ENCODE measurements at regions not wholly inside any gene's neighbourhood (a gene's known extent, or its start where the extent isn't known, plus 50 kb on each side); places are given as distances from the start of the nearest gene placed in this dataset.

DNA sequence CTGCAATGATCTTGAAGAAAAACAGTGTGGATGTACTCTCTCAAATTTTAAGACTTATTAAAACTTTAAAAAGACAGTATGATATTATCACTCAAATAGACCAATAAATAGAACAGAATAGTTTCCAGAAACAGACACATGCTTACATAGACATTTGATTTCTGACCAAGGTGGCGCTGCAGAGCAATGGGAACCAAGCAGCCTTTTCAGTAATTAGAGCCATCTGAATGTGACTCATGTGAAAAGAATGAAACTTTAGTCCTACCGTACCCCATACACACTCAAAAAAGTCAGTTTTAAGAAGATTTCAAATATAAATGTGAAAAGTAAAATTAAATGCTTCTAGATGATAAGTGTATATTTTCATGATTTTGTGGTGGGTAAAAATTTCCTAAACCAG is 74.2 kb upstream of the MS4A8 start:
- no peak overlapping the region for H3K27ac ChIP-seq (ENCODE audit: insufficient read depth, low read length, poor library complexity, severe bottlenecking)
- no peak for ATAC-seq (ENCODE audit: low read depth in 2 of 2)

DNA sequence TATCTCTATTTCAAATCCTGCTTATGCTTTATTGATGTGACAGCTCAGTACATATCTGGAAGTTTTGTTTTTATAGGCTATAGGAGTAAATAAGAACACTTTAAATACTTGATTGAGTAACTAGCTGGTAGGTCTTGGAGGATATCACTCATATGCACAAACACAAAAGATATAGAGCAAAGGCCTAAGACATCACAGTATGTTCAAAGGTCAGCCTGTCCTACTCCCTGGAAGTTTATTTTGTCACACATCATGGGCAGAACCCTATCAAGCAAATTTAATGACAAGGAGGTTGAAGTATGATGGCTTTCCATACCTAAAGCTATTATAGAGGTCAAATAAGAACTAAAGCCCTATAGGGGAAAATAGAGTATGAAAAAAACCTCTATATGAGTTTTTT is 70.0 kb upstream of the MS4A8 start:
- H3K36me3 Mint-ChIP-seq: no peaks in the 10 kb centered on the region
- no peak overlapping the region for H3K27ac Mint-ChIP-seq
- no peaks in the 10 kb centered on the region for H3K36me3 ChIP-seq (ENCODE audit: control insufficient read depth, insufficient read depth, low read length)
- DNase-seq (no peak), ATAC-seq (ENCODE audit: low read depth in 2 of 2) (no peak)
- H3K9me3 Mint-ChIP-seq: no peaks in the 10 kb centered on the region
- no peaks in the 10 kb centered on the region for H3K4me1 Mint-ChIP-seq
- peaks cover 14% of the 10 kb centered on the region for H3K27me3 Mint-ChIP-seq
- H3K27ac ChIP-seq (ENCODE audit: insufficient read depth, low read length, poor library complexity, severe bottlenecking): no peak overlapping the region
- H3K27me3 ChIP-seq (ENCODE audit: control insufficient read depth, insufficient read depth, low read length): peaks cover 3% of the 10 kb centered on the region
- no peaks in the 10 kb centered on the region for H3K4me1 ChIP-seq (ENCODE audit: control insufficient read depth, insufficient read depth, low read length, poor library complexity, severe bottlenecking)
- H3K4me3 Mint-ChIP-seq: no peak overlapping the region
- H3K4me3 ChIP-seq (ENCODE audit: low read depth, low read length): no peak overlapping the region
- no peaks in the 10 kb centered on the region for H3K9me3 ChIP-seq (ENCODE audit: control insufficient read depth in 2 of 2, low read length in 2 of 2)

More for the DNA sequence above, 74.2 kb upstream of the MS4A8 start:
- H3K36me3 ChIP-seq (ENCODE audit: control insufficient read depth, insufficient read depth, low read length): no peaks in the 10 kb centered on the region
- no peak overlapping the region for H3K4me3 ChIP-seq (ENCODE audit: low read depth, low read length)
- H3K4me1 ChIP-seq (ENCODE audit: control insufficient read depth, insufficient read depth, low read length, poor library complexity, severe bottlenecking): no peaks in the 10 kb centered on the region
- Mint-ChIP-seq H3K9me3 (peaks cover 0 to 3% (median 0%) of the 10 kb centered on the region in 7 donors), H3K36me3 (no peaks in the 10 kb centered on the region), H3K27ac (no peak overlapping the region), H3K4me3 (no peak overlapping the region), H3K27me3 (peaks cover 6% of the 10 kb centered on the region), H3K4me1 (no peaks in the 10 kb centered on the region)
- H3K9me3 ChIP-seq (ENCODE audit: control insufficient read depth in 2 of 2, low read length in 2 of 2): no peaks in the 10 kb centered on the region
- H3K27me3 ChIP-seq (ENCODE audit: control insufficient read depth, insufficient read depth, low read length): no peaks in the 10 kb centered on the region
- peak in 1 of 3 donors; percentile 1 for DNase-seq

DNA sequence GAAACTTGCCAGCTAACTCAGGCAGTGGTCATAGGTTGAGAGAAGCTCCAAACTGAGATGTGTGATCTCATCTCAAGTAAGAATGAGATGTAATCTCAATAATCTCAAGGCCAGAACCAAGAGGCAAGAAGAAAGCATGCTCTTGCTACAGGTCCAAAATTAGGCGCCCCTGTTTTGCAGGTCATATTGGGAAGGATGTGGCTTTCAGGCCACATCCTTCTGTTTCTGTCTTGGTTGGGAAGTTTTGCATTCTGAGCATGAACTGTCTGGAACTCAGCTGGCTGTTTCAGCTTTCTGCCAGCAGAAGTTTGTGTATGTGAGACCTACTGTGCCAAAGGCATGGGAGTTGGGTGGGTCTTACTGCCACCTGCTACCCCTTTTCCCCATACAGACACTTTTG is 67.5 kb upstream of the MS4A8 start:
- Histone ChIP-seq H3K9me3 (ENCODE audit: control insufficient read depth in 2 of 2, low read length in 2 of 2) (peaks cover 6% of the 10 kb centered on the region in 2 experiments), H3K4me1 (ENCODE audit: control insufficient read depth, insufficient read depth, low read length, poor library complexity, severe bottlenecking) (no peaks in the 10 kb centered on the region), H3K36me3 (ENCODE audit: control insufficient read depth, insufficient read depth, low read length) (no peaks in the 10 kb centered on the region), H3K27me3 (ENCODE audit: control insufficient read depth, insufficient read depth, low read length) (peaks cover 3% of the 10 kb centered on the region), H3K4me3 (ENCODE audit: low read depth, low read length) (no peak overlapping the region), H3K27ac (ENCODE audit: insufficient read depth, low read length, poor library complexity, severe bottlenecking) (no peak overlapping the region)
- no peak for DNase-seq
- no peaks in the 10 kb centered on the region for H3K36me3 Mint-ChIP-seq
- no peak overlapping the region for H3K4me3 Mint-ChIP-seq
- H3K4me1 Mint-ChIP-seq: no peaks in the 10 kb centered on the region
- peaks cover 15% of the 10 kb centered on the region for H3K27me3 Mint-ChIP-seq
- ATAC-seq (ENCODE audit: low read depth in 2 of 2): no peak
- peaks cover 0 to 13% (median 0%) of the 10 kb centered on the region in 7 donors for H3K9me3 Mint-ChIP-seq
- no peak overlapping the region for H3K27ac Mint-ChIP-seq

DNA sequence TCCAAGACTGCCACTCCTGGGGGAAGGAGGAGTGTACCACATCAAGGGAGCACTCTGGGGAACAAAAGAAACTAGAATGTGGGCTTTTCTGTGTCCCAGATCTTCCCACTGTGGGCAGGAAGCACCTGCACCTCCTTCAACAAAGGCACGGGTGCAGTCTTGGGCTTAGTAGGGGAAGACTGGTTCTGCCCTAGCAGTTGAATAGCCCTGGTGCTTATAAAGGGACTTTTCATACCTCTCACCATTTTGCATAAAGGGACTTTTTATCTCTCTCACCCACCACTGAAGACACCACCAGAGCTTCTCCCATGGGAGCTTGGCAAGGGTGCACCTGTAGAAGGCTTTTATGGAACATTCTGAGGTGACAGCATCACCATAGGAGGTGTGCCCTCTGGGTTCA is 65.8 kb upstream of the MS4A8 start:
- no peak for DNase-seq
- H3K27me3 Mint-ChIP-seq: peaks cover 15% of the 10 kb centered on the region

DNA sequence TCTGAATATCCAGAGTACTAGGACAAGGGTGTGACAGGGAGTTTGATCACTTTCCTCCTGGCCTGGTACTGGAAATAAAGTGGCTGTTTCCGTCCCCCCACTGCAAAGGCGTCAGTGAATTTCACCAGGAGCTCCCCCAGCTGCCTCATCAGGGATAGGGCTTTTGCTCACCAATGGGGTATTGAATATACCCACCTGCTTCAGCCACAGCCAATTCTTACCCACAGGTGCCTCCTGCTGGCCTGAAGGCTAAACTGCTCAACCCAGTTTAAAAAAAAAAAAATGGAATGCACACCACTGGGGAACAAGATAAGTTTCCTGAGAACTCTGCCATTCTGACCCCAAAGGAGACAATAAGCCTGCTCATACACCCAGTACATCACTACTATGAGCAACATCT is 65.3 kb upstream of the MS4A8 start:
- Histone ChIP-seq H3K36me3 (ENCODE audit: control insufficient read depth, insufficient read depth, low read length) (no peaks in the 10 kb centered on the region), H3K27me3 (ENCODE audit: control insufficient read depth, insufficient read depth, low read length) (peaks cover 3% of the 10 kb centered on the region), H3K27ac (ENCODE audit: insufficient read depth, low read length, poor library complexity, severe bottlenecking) (no peak overlapping the region), H3K4me1 (ENCODE audit: control insufficient read depth, insufficient read depth, low read length, poor library complexity, severe bottlenecking) (no peaks in the 10 kb centered on the region), H3K9me3 (ENCODE audit: control insufficient read depth in 2 of 2, low read length in 2 of 2) (peaks cover 6% of the 10 kb centered on the region in 2 experiments), H3K4me3 (ENCODE audit: low read depth, low read length) (no peak overlapping the region)
- Mint-ChIP-seq H3K27ac (no peak overlapping the region), H3K4me3 (no peak overlapping the region), H3K9me3 (peaks cover 0 to 13% (median 1%) of the 10 kb centered on the region in 7 donors), H3K36me3 (no peaks in the 10 kb centered on the region), H3K4me1 (no peaks in the 10 kb centered on the region), H3K27me3 (peaks cover 15% of the 10 kb centered on the region)
- ATAC-seq (ENCODE audit: low read depth in 2 of 2): no peak
- DNase-seq: peak in 1 of 3 donors; percentile 3

More for the DNA sequence above, 65.8 kb upstream of the MS4A8 start:
- H3K4me3 Mint-ChIP-seq: no peak overlapping the region
- H3K9me3 ChIP-seq (ENCODE audit: control insufficient read depth in 2 of 2, low read length in 2 of 2): peaks cover 6% of the 10 kb centered on the region in 2 experiments
- H3K4me1 Mint-ChIP-seq: no peaks in the 10 kb centered on the region
- H3K9me3 Mint-ChIP-seq: peaks cover 0 to 13% (median 1%) of the 10 kb centered on the region in 7 donors
- no peaks in the 10 kb centered on the region for H3K36me3 Mint-ChIP-seq
- peaks cover 3% of the 10 kb centered on the region for H3K27me3 ChIP-seq (ENCODE audit: control insufficient read depth, insufficient read depth, low read length)
- ATAC-seq (ENCODE audit: low read depth in 2 of 2): peak in 1 of 2 donors; percentile 34
- no peaks in the 10 kb centered on the region for H3K36me3 ChIP-seq (ENCODE audit: control insufficient read depth, insufficient read depth, low read length)
- H3K27ac ChIP-seq (ENCODE audit: insufficient read depth, low read length, poor library complexity, severe bottlenecking): no peak overlapping the region
- H3K4me3 ChIP-seq (ENCODE audit: low read depth, low read length): no peak overlapping the region
- no peaks in the 10 kb centered on the region for H3K4me1 ChIP-seq (ENCODE audit: control insufficient read depth, insufficient read depth, low read length, poor library complexity, severe bottlenecking)
- peak overlapping the region in 1 of 3 donors; percentile 26 for H3K27ac Mint-ChIP-seq

DNA sequence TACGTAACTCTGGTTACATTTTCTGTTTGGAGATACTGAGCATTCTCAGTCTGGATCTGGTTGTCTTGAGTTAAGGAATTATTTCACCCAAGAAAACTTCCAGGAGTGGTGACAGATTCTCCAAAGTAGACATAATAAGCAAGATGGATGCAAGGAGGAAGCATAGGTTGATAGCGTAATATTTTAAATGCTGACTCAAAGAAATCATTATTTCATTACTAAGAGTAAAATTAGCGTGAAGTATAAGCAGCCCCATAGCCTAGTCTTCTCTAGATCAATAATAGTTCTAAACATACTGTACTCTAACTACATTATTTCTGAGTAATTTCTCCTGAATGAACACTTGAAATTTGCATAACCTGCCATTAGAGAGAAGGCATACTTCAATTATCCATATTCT is 57.5 kb upstream of the MS4A8 start:
- ATAC-seq (ENCODE audit: low read depth in 2 of 2): no peak
- Mint-ChIP-seq H3K4me1 (no peaks in the 10 kb centered on the region), H3K27ac (no peak overlapping the region), H3K27me3 (no peaks in the 10 kb centered on the region), H3K4me3 (no peak overlapping the region), H3K9me3 (peaks cover 0 to 5% (median 0%) of the 10 kb centered on the region in 7 donors), H3K36me3 (no peaks in the 10 kb centered on the region)
- Histone ChIP-seq H3K4me1 (ENCODE audit: control insufficient read depth, insufficient read depth, low read length, poor library complexity, severe bottlenecking) (no peaks in the 10 kb centered on the region), H3K36me3 (ENCODE audit: control insufficient read depth, insufficient read depth, low read length) (no peaks in the 10 kb centered on the region), H3K9me3 (ENCODE audit: control insufficient read depth in 2 of 2, low read length in 2 of 2) (no peaks in the 10 kb centered on the region), H3K27ac (ENCODE audit: insufficient read depth, low read length, poor library complexity, severe bottlenecking) (no peak overlapping the region), H3K4me3 (ENCODE audit: low read depth, low read length) (no peak overlapping the region), H3K27me3 (ENCODE audit: control insufficient read depth, insufficient read depth, low read length) (no peaks in the 10 kb centered on the region)
- DNase-seq: no peak

DNA sequence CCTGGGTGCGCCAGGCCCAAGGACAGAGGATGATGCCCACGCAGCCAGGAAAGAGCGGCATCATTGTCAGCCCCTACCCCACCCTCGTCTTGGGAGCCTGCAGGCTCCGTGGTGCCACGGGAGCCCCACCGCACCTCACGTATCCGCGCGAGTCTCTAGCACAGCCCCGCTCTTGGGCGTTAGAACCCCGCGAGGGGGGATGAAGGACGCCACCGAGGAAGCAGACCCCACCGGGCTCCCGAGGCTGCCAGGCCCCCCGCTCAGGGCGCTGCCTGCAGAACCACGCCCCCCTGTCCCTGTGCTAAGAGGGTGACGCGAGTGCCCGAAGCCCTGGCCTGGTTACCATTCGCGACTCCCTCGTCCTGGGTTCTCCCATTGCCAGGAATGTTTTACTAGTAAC is 52.3 kb upstream of the MS4A8 start:
- H3K4me3 ChIP-seq (ENCODE audit: low read depth, low read length): no peak overlapping the region
- Mint-ChIP-seq H3K27me3 (no peaks in the 10 kb centered on the region), H3K36me3 (no peaks in the 10 kb centered on the region), H3K9me3 (peaks cover 0 to 12% (median 0%) of the 10 kb centered on the region in 7 donors), H3K4me1 (no peaks in the 10 kb centered on the region), H3K27ac (no peak overlapping the region), H3K4me3 (no peak overlapping the region)
- H3K27me3 ChIP-seq (ENCODE audit: control insufficient read depth, insufficient read depth, low read length): peaks cover 2% of the 10 kb centered on the region
- ATAC-seq (ENCODE audit: low read depth in 2 of 2) (no peak), DNase-seq (no peak)
- no peaks in the 10 kb centered on the region for H3K9me3 ChIP-seq (ENCODE audit: control insufficient read depth in 2 of 2, low read length in 2 of 2)
- no peaks in the 10 kb centered on the region for H3K4me1 ChIP-seq (ENCODE audit: control insufficient read depth, insufficient read depth, low read length, poor library complexity, severe bottlenecking)
- no peaks in the 10 kb centered on the region for H3K36me3 ChIP-seq (ENCODE audit: control insufficient read depth, insufficient read depth, low read length)
- H3K27ac ChIP-seq (ENCODE audit: insufficient read depth, low read length, poor library complexity, severe bottlenecking): no peak overlapping the region

Data from CD4-positive, CD25-positive, alpha-beta regulatory T cell (primary cell).